Hypothalamus (tissue), 51 donors: ENCODE measurements at regions not wholly inside any gene's neighbourhood (a gene's known extent, or its start where the extent isn't known, plus 50 kb on each side); places are given as distances from the start of the nearest gene placed in this dataset.
"Not testable (repeated sequence)": the region's sequence is repeated elsewhere in the genome, so short reads cannot be mapped to it uniquely, and the experiment has no call there.

Experiments
- DNase-seq, 51 donors: peaks; one replicate each; lab custom pipeline; 2025; lab: John Stamatoyannopoulos, UW

- no peak for DNase-seq
Measured at GRCh38 chr20:53734006-53734688, 140.5 kb upstream of the ZNF217 start.

- DNase-seq: no peak
Measured at GRCh38 chr20:53731595-53731994, 138.0 kb upstream of the ZNF217 start.

GRCh38 chr20:53728359-53728758 lies 134.7 kb upstream of the ZNF217 start:
- no peak for DNase-seq

GRCh38 chr20:53727239-53727638 lies 133.6 kb upstream of the ZNF217 start:
- DNase-seq: not testable (repeated sequence)

- no peak for DNase-seq
Measured at GRCh38 chr20:53725575-53725970, 131.9 kb upstream of the ZNF217 start.

GRCh38 chr20:53723621-53724020 lies 130.0 kb upstream of the ZNF217 start:
- DNase-seq: no peak

- no peak for DNase-seq
Measured at GRCh38 chr20:53723045-53723444, 129.4 kb upstream of the ZNF217 start.

GRCh38 chr20:53722515-53723036 lies 128.9 kb upstream of the ZNF217 start:
- DNase-seq: no peak

GRCh38 chr20:53721445-53721963 lies 127.9 kb upstream of the ZNF217 start:
- not testable (repeated sequence) for DNase-seq

- not testable (repeated sequence) for DNase-seq
Measured at GRCh38 chr20:53719171-53719803, 125.6 kb upstream of the ZNF217 start.

GRCh38 chr20:53718142-53719021 lies 124.7 kb upstream of the ZNF217 start:
- DNase-seq: no peak

GRCh38 chr20:53716395-53716794 lies 122.8 kb upstream of the ZNF217 start:
- no peak for DNase-seq

GRCh38 chr20:53714524-53714923 lies 120.9 kb upstream of the ZNF217 start:
- DNase-seq: no peak

GRCh38 chr20:53713328-53714056 lies 119.9 kb upstream of the ZNF217 start:
- DNase-seq: no peak

GRCh38 chr20:53712212-53712977 lies 118.8 kb upstream of the ZNF217 start:
- no peak for DNase-seq

GRCh38 chr20:53711333-53712211 lies 117.9 kb upstream of the ZNF217 start:
- no peak for DNase-seq

GRCh38 chr20:53708129-53708968 lies 114.7 kb upstream of the ZNF217 start:
- DNase-seq: no peak
